HepG2 (cell line): ENCODE measurements at regions not wholly inside any gene's neighbourhood (a gene's known extent, or its start where the extent isn't known, plus 50 kb on each side); places are given as distances from the start of the nearest gene placed in this dataset.

Source experiments
- ATAC-seq: fragments of 200-7000 bp; cut with Tn5 transposase; 3 replicates; pipeline ENCODE4 v1.9.1; 2020; ENCODE audit warnings: mild to moderate bottlenecking, moderate library complexity
- BruUV-seq: library from RNA; stranded (reverse); fragments of 400-500 nt; replicated peaks from 2 replicates; lab custom pipeline; 2021; lab: Mats Ljungman, UMichigan
- CTCF ChIA-PET: fragments of 300-600 bp; formaldehyde crosslinking; extraction: SDS; loops from one replicate; lab custom pipeline; 2021; ENCODE audit warnings: low total read pairs, inconsistent platforms, low intra/inter-chr PET ratio; lab: Yijun Ruan, JAX
- POLR2A ChIA-PET: fragments of 350-600 bp; sonication (Branson Sonifier 250); formaldehyde crosslinking; loops from one replicate; lab custom pipeline; 2020; ENCODE audit warnings: antibody characterized with exemption, inconsistent platforms; lab: Yijun Ruan, JAX
- DNase-seq: peaks from one replicate; pipeline ENCODE4 v3.0.0-alpha.2; 2015; ENCODE audit warnings: low spot score
- FAIRE-seq: peaks from 3 replicates; lab custom pipeline; 2011; peaks lifted over from hg19 to GRCh38; lab: Jason Lieb, UNC
- H2AFZ ChIP-seq: one replicate; pipeline ENCODE4 v1.6.1; 2011; ENCODE audit warnings: low read length, inconsistent platforms
- H3K27ac ChIP-seq: fragments of 300-600 bp; 3 replicates; pipeline ENCODE4 v1.8.0; 2011; ENCODE audit warnings: mixed run types, mild to moderate bottlenecking, mixed read lengths, low read length, inconsistent platforms; ENCODE audit not compliant: insufficient read depth; ENCODE audit errors: extremely low read length
- H3K27me3 ChIP-seq, 2 experiments: fragments of 200-600 bp in 1 of 2; 2 replicates in 1 of 2; 3 replicates in 1 of 2; pipeline versions ENCODE4 v1.6.0 to v1.8.0; 2011; ENCODE audit warnings: low read length in 2 of 2, mild to moderate bottlenecking in 2 of 2, moderate library complexity in 2 of 2, inconsistent platforms in 1 of 2; ENCODE audit not compliant: insufficient read depth in 2 of 2, control insufficient read depth in 1 of 2
- H3K36me3 ChIP-seq, 2 experiments: fragments of 200-600 bp in 1 of 2; replicated peaks in 1 of 2; 2 replicates in 1 of 2; 3 replicates in 1 of 2; pipeline versions ENCODE4 v1.5.1 to v1.8.0; 2011; ENCODE audit warnings: low read length in 2 of 2, inconsistent platforms in 1 of 2; ENCODE audit not compliant: insufficient read depth in 2 of 2, control insufficient read depth in 1 of 2
- H3K4me1 ChIP-seq: 2 replicates; pipeline ENCODE4 v1.5.1; 2012; ENCODE audit warnings: low read length, inconsistent platforms; ENCODE audit not compliant: insufficient read depth
- H3K4me2 ChIP-seq: 2 replicates; pipeline ENCODE4 v1.6.0; 2011; ENCODE audit warnings: low read depth, low read length, inconsistent platforms
- H3K4me3 ChIP-seq, 3 experiments: fragments of 200-600 bp in 1 of 3; sonication (generic), shearing (Covaris generic) in 1 of 3; replicated peaks in 1 of 3; 2 replicates each; pipeline ENCODE4 v1.5.1; 2011 to 2016; ENCODE audit warnings: low read length in 3 of 3, inconsistent platforms in 2 of 3, low read depth in 2 of 3, mild to moderate bottlenecking in 2 of 3, control low read depth in 1 of 3, mixed read lengths in 1 of 3; ENCODE audit not compliant: insufficient read depth in 1 of 3
- H3K79me2 ChIP-seq: one replicate; pipeline ENCODE4 v1.6.1; 2011; ENCODE audit warnings: low read length, inconsistent platforms; ENCODE audit not compliant: insufficient read depth
- H3K9ac ChIP-seq: 2 replicates; pipeline ENCODE4 v1.6.0; 2011; ENCODE audit warnings: mild to moderate bottlenecking, low read depth, low read length, inconsistent platforms; ENCODE audit not compliant: insufficient read depth
- H3K9me3 ChIP-seq: 2 replicates; pipeline ENCODE4 v1.5.1; 2012; ENCODE audit warnings: mild to moderate bottlenecking, low read length
- H4K20me1 ChIP-seq: 2 replicates; pipeline ENCODE4 v1.6.0; 2011; ENCODE audit warnings: inconsistent platforms, mild to moderate bottlenecking, low read length, moderate library complexity; ENCODE audit not compliant: insufficient read depth
- ATF2 ChIP-seq: sonication (generic); formaldehyde crosslinking; IDR thresholded peaks from 2 replicates; pipeline ENCODE4 v1.4.0; 2020; ENCODE audit warnings: missing genetic modification reagents
- ATF6 ChIP-seq: sonication (generic); formaldehyde crosslinking; conservative IDR thresholded peaks from 2 replicates; pipeline ENCODE4 v1.4.0; 2020; ENCODE audit warnings: missing genetic modification reagents
- FOXK2 ChIP-seq: fragments of 450-650 bp; IDR thresholded peaks from 2 replicates; pipeline ENCODE4 v1.6.1; 2016
- RFXANK ChIP-seq: IDR thresholded peaks from 2 replicates; pipeline ENCODE4 v1.6.1; 2016
- SAP130 ChIP-seq: IDR thresholded peaks from 2 replicates; pipeline ENCODE4 v1.6.1; 2016; ENCODE audit warnings: low read depth
- SATB2 ChIP-seq: sonication (generic); formaldehyde crosslinking; IDR thresholded peaks from 2 replicates; pipeline ENCODE4 v1.5.0; 2020; ENCODE audit warnings: missing genetic modification reagents
- SNRNP70 ChIP-seq: fragments of 200-400 bp; formaldehyde crosslinking; IDR thresholded peaks from 2 replicates; pipeline ENCODE4 v1.6.1; 2017; ENCODE audit warnings: mild to moderate bottlenecking, low read depth, low read length, moderate library complexity
- ZFP1 ChIP-seq: IDR thresholded peaks from 2 replicates; pipeline ENCODE4 v1.6.1; 2016
- ZKSCAN8 ChIP-seq: IDR thresholded peaks from 2 replicates; pipeline ENCODE4 v1.6.1; 2016; ENCODE audit warnings: borderline replicate concordance, missing genetic modification reagents, missing compliant biosample characterization
- ZMYM3 ChIP-seq: sonication (generic); formaldehyde crosslinking; IDR thresholded peaks from 2 replicates; pipeline ENCODE4 v1.5.1; 2020; ENCODE audit warnings: mild to moderate bottlenecking, missing genetic modification reagents
- ZMYM4 ChIP-seq: sonication (generic); formaldehyde crosslinking; IDR thresholded peaks from 2 replicates; pipeline ENCODE4 v1.8.1; 2023; ENCODE audit warnings: mild to moderate bottlenecking, missing genetic modification reagents
- ZNF367 ChIP-seq: sonication (generic); formaldehyde crosslinking; IDR thresholded peaks from 2 replicates; pipeline ENCODE4 v1.4.0; 2020; ENCODE audit warnings: missing genetic modification reagents, borderline replicate concordance
- ZNF431 ChIP-seq: sonication (generic); formaldehyde crosslinking; IDR thresholded peaks from 2 replicates; pipeline ENCODE4 v1.9.0; 2022; ENCODE audit warnings: missing genetic modification reagents, low read depth, mild to moderate bottlenecking, borderline replicate concordance
- ZNF543 ChIP-seq: sonication (generic); formaldehyde crosslinking; IDR thresholded peaks from 2 replicates; pipeline ENCODE4 v1.4.0; 2020; ENCODE audit warnings: mild to moderate bottlenecking, missing genetic modification reagents
- ZNF552 ChIP-seq: sonication (generic); formaldehyde crosslinking; IDR thresholded peaks from 2 replicates; pipeline ENCODE4 v1.9.0; 2022; ENCODE audit warnings: missing genetic modification reagents, mild to moderate bottlenecking, borderline replicate concordance
- WGBS: methylation state at CpG from one replicate; pipeline ENCODE4 v1.1.6; 2017; ENCODE audit warnings: low lambda C conversion rate; 5-methylcytosine and 5-hydroxymethylcytosine counted together
- in situ Hi-C: cut with HindIII; loops from 2 replicates; pipeline ENCODE4 v1.10.0; 2017; ENCODE audit warnings: low pct_unique_long_range_greater_than_20kb; ENCODE audit not compliant: extremely low pct_ligation_motif_present
- intact Hi-C: fragments of 100-400 bp; cut with micrococcal nuclease; formaldehyde crosslinking; loops from one replicate; pipeline ENCODE4 v1.10.0; 2022; ENCODE audit not compliant: unreplicated experiment

GRCh38 chrX:73270753-73271152, 56.1 kb upstream of the NAP1L2 start:
- Histone ChIP-seq H3K9ac (no peak overlapping the region), H3K4me2 (no peak overlapping the region), H3K79me2 (no peaks in the 10 kb centered on the region), H3K4me3 (no peak overlapping the region), H3K27ac (no peak overlapping the region), H3K27me3 (no peaks in the 10 kb centered on the region), H3K36me3 (no peaks in the 10 kb centered on the region), H3K9me3 (no peaks in the 10 kb centered on the region), H3K4me1 (no peaks in the 10 kb centered on the region), H2AFZ (no peak overlapping the region), H4K20me1 (no peaks in the 10 kb centered on the region)
- in situ Hi-C loops: no loop called here
- TF ChIP-seq ZNF543 (no peak), ZNF552 (CRISPR knock-in tag) (no peak), ZNF431 (CRISPR knock-in tag) (no peak), SNRNP70 (no peak), RFXANK (CRISPR knock-in tag) (no peak), ZMYM4 (CRISPR knock-in tag) (no peak), ZNF367 (no peak), ZMYM3 (CRISPR knock-in tag) (no peak), ATF6 (CRISPR knock-in tag) (no peak), SATB2 (CRISPR knock-in tag) (no peak), FOXK2 (no peak), ATF2 (CRISPR knock-in tag) (no peak), ZKSCAN8 (CRISPR knock-in tag) (no peak), ZFP1 (CRISPR knock-in tag) (no peak), SAP130 (CRISPR knock-in tag) (no peak)
- POLR2A ChIA-PET: no interaction called here
- BruUV-seq: no TSS peak
- FAIRE-seq (no peak), ATAC-seq (no peak), DNase-seq (no peak)
- WGBS: 53% methylated on average over 2 of the region's 2 CpGs
- intact Hi-C loops: no loop called here
- CTCF ChIA-PET: no interaction called here
